ENCODE measurements at regions not wholly inside any gene's neighbourhood (a gene's known extent, or its start where the extent isn't known, plus 50 kb on each side); places are given as distances from the start of the nearest gene placed in this dataset.

DNA sequence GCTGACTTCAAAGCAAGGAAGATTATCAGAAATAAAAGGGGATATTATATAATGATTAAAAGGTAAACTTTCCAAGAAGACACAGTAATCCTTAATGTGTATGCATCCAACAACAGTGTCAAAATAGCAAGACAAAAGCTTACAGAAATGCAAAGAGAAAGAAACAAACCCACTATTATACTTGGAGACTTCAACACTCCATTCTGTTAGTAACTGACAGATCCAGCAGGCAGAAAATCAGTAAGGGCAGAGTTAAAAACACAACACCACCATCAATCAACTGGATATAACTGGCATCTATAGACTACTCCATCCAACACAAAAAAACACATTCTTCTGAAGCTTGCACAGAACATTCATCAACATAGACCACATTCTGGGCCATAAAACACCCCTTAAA is 103.8 kb downstream of the OR13A1 start:
- TF ChIP-seq POLR2AphosphoS5 (IDR thresholded peaks at IDR 0.05; ENCODE audit: low read depth, low read length): no peak
- no peak for TF ChIP-seq TAF1 (IDR thresholded peaks at IDR 0.05; ENCODE audit: borderline replicate concordance, insufficient read depth, low read length)
- TF ChIP-seq FOXP2 (optimal IDR thresholded peaks at IDR 0.05; ENCODE audit: borderline replicate concordance, extremely low read depth, extremely low read length, insufficient read depth): no peak
- TF ChIP-seq, protein P1, sequence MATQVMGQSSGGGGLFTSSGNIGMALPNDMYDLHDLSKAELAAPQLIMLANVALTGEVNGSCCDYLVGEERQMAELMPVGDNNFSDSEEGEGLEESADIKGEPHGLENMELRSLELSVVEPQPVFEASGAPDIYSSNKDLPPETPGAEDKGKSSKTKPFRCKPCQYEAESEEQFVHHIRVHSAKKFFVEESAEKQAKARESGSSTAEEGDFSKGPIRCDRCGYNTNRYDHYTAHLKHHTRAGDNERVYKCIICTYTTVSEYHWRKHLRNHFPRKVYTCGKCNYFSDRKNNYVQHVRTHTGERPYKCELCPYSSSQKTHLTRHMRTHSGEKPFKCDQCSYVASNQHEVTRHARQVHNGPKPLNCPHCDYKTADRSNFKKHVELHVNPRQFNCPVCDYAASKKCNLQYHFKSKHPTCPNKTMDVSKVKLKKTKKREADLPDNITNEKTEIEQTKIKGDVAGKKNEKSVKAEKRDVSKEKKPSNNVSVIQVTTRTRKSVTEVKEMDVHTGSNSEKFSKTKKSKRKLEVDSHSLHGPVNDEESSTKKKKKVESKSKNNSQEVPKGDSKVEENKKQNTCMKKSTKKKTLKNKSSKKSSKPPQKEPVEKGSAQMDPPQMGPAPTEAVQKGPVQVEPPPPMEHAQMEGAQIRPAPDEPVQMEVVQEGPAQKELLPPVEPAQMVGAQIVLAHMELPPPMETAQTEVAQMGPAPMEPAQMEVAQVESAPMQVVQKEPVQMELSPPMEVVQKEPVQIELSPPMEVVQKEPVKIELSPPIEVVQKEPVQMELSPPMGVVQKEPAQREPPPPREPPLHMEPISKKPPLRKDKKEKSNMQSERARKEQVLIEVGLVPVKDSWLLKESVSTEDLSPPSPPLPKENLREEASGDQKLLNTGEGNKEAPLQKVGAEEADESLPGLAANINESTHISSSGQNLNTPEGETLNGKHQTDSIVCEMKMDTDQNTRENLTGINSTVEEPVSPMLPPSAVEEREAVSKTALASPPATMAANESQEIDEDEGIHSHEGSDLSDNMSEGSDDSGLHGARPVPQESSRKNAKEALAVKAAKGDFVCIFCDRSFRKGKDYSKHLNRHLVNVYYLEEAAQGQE (IDR thresholded peaks at IDR 0.05; ENCODE audit: insufficient read depth in 1 of 2, low read depth in 2 of 2, low read length in 2 of 2): no peak
- no peak for TF ChIP-seq SIN3A (IDR thresholded peaks at IDR 0.05; ENCODE audit: borderline replicate concordance, insufficient read depth, low read length)

DNA sequence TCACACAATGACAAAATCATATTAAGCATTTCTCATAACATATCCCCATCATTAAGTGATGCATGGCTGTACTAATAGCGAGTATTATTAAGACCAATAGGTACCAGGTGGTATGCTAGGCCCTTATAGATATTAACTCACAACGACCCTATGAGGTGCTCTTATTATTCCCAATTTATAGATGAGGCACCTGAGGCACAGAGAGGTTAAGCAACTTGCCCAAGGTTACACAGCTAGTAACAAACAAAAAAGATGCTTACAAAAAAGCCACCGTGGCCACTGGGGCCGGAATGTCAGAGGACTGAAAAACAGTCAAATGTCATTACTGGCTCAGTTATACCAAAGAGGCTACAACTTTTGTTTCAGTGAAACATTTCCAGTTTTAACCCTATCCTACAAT is 96.0 kb downstream of the OR13A1 start:
- TF ChIP-seq FOXP2 (optimal IDR thresholded peaks at IDR 0.05; ENCODE audit: borderline replicate concordance, extremely low read depth, extremely low read length, insufficient read depth) (no peak), POLR2AphosphoS5 (IDR thresholded peaks at IDR 0.05; ENCODE audit: low read depth, low read length) (no peak), TAF1 (IDR thresholded peaks at IDR 0.05; ENCODE audit: borderline replicate concordance, insufficient read depth, low read length) (no peak), SIN3A (IDR thresholded peaks at IDR 0.05; ENCODE audit: borderline replicate concordance, insufficient read depth, low read length) (no peak)
- TF ChIP-seq, protein P1 (IDR thresholded peaks at IDR 0.05; ENCODE audit: insufficient read depth in 1 of 2, low read depth in 2 of 2, low read length in 2 of 2): no peak

DNA sequence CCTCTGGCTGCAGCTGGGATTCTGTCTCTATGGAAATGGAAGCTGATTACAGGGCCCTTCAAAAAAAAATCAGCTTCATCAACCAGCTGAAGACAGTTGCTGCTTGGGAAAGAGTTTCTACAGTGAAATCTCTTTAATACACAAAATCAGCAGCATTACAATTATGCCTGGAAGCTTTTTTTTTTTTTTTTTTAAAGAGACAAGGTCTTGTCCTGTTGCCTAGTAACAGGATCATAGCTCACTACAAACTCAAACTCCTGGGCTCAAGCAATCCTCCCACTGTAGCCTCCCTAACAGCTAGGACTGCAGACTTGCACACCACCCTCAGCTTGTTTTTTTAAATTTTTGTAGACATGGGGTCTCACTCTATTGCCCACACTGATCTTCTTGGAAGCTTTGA is 94.5 kb downstream of the OR13A1 start:
- no peak for TF ChIP-seq FOXP2 (optimal IDR thresholded peaks at IDR 0.05; ENCODE audit: borderline replicate concordance, extremely low read depth, extremely low read length, insufficient read depth)
- no peak for TF ChIP-seq SIN3A (IDR thresholded peaks at IDR 0.05; ENCODE audit: borderline replicate concordance, insufficient read depth, low read length)
- TF ChIP-seq TAF1 (IDR thresholded peaks at IDR 0.05; ENCODE audit: borderline replicate concordance, insufficient read depth, low read length): no peak
- TF ChIP-seq, protein P1 (IDR thresholded peaks at IDR 0.05; ENCODE audit: insufficient read depth in 1 of 2, low read depth in 2 of 2, low read length in 2 of 2): no peak
- no peak for TF ChIP-seq POLR2AphosphoS5 (IDR thresholded peaks at IDR 0.05; ENCODE audit: low read depth, low read length)

DNA sequence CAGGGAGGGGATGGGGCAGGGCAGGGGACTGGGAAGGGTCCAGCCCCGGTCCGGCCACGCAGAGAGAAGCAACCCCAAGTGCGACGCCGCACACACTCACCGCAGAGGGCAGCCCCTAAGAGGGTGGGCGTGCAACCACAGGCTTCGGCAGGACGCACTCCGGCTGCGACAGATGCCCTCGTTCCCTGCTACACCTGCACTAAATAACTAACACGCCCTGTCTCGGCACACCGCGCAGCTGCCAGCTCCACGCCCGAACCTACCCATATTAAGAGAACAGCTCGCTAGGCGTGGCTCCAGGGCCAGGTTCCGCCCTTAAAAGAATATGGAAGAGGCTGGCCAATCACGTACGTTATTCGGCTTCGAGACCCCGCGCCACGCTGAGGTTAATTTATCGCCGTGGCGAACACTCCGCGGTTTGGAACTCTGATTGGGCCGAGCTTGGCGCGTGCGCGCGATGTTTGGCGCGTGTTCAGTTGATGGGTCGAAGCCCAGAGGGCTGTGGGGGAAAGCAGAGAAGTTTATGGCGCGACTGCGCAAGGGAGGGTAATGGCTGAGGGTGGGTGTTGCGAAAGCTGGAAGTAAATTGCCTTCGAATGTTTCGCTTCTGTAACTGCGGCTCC is 91.1 kb downstream of the OR13A1 start:
- TF ChIP-seq POLR2AphosphoS5 (IDR thresholded peaks at IDR 0.05; ENCODE audit: low read depth, low read length): no peak
- no peak for TF ChIP-seq SIN3A (IDR thresholded peaks at IDR 0.05; ENCODE audit: borderline replicate concordance, insufficient read depth, low read length)
- TF ChIP-seq, protein P1 (IDR thresholded peaks at IDR 0.05; ENCODE audit: insufficient read depth in 1 of 2, low read depth in 2 of 2, low read length in 2 of 2): no peak
- TF ChIP-seq TAF1 (IDR thresholded peaks at IDR 0.05; ENCODE audit: borderline replicate concordance, insufficient read depth, low read length): no peak
- TF ChIP-seq FOXP2 (optimal IDR thresholded peaks at IDR 0.05; ENCODE audit: borderline replicate concordance, extremely low read depth, extremely low read length, insufficient read depth): no peak
